SK-N-SH (cell line): ENCODE measurements at regions not wholly inside any gene's neighbourhood (a gene's known extent, or its start where the extent isn't known, plus 50 kb on each side); places are given as distances from the start of the nearest gene placed in this dataset.

Source experiments
- CTCF ChIA-PET: fragments of 300-600, 350-600 bp; formaldehyde crosslinking; extraction: SDS; loops from one replicate; lab custom pipeline; 2021; lab: Yijun Ruan, JAX
- POLR2A ChIA-PET: fragments of 350-600 bp; sonication (Branson Sonifier 250); formaldehyde crosslinking; extraction: SDS; loops from one replicate; lab custom pipeline; 2020; ENCODE audit warnings: antibody characterized with exemption, inconsistent platforms; lab: Yijun Ruan, JAX
- DNase-seq: peaks from one replicate; pipeline ENCODE4 v3.0.0; 2012
- H2AFZ ChIP-seq: fragments of 200-600 bp; sonication (generic); 2 replicates; pipeline ENCODE4 v1.8.1; 2016; ENCODE audit warnings: antibody characterized with exemption, mild to moderate bottlenecking, low read depth
- H3F3A ChIP-seq: fragments of 200-600 bp; sonication (generic); replicated peaks from 2 replicates; pipeline ENCODE3; 2016; ENCODE audit warnings: antibody characterized with exemption, mild to moderate bottlenecking; ENCODE audit not compliant: insufficient read depth
- H3K27ac ChIP-seq, 2 experiments: fragments of 200-500 bp in 1 of 2; fragments of 200-600 bp in 1 of 2; sonication (Bioruptor generic) in 1 of 2; sonication (generic), shearing (Covaris generic) in 1 of 2; 2 replicates each; pipeline versions ENCODE4 v1.5.1 to v1.6.1; 2014 to 2016; ENCODE audit warnings: low read depth in 2 of 2, inconsistent platforms in 1 of 2, low read length in 1 of 2, mild to moderate bottlenecking in 1 of 2, mixed read lengths in 1 of 2
- H3K27me3 ChIP-seq: fragments of 200-600 bp; sonication (generic), shearing (Covaris generic); 2 replicates; pipeline ENCODE4 v1.6.1; 2016; ENCODE audit warnings: mixed run types; ENCODE audit not compliant: insufficient read depth
- H3K36me3 ChIP-seq, 2 experiments: fragments of 200-500 bp in 1 of 2; fragments of 200-600 bp in 1 of 2; sonication (Bioruptor generic) in 1 of 2; sonication (generic) in 1 of 2; replicated peaks in 1 of 2; 2 replicates each; pipeline versions ENCODE3 to v1.5.1; 2014 to 2016; ENCODE audit warnings: low read length in 1 of 2, mild to moderate bottlenecking in 1 of 2; ENCODE audit not compliant: insufficient read depth in 2 of 2, control insufficient read depth in 1 of 2
- H3K4me1 ChIP-seq, 2 experiments: fragments of 200-500 bp in 1 of 2; fragments of 200-600 bp in 1 of 2; sonication (Bioruptor generic) in 1 of 2; sonication (generic), shearing (Covaris generic) in 1 of 2; 2 replicates each; pipeline versions ENCODE4 v1.5.1 to v1.6.1; 2014 to 2016; ENCODE audit warnings: low read depth in 1 of 2, low read length in 1 of 2, mixed run types in 1 of 2; ENCODE audit not compliant: insufficient read depth in 2 of 2, control insufficient read depth in 1 of 2
- H3K4me2 ChIP-seq: fragments of 200-600 bp; sonication (generic), shearing (Covaris generic); 2 replicates; pipeline ENCODE4 v1.6.1; 2017; ENCODE audit warnings: mixed run types
- H3K4me3 ChIP-seq, 2 experiments: fragments of 200-500 bp in 1 of 2; fragments of 200-600 bp in 1 of 2; sonication (Bioruptor generic) in 1 of 2; sonication (generic), shearing (Covaris generic) in 1 of 2; 2 replicates each; pipeline versions ENCODE4 v1.5.1 to v1.8.1; 2014 to 2016; ENCODE audit warnings: low read depth in 2 of 2, inconsistent platforms in 1 of 2, low read length in 1 of 2, mild to moderate bottlenecking in 1 of 2, mixed read lengths in 1 of 2, moderate library complexity in 1 of 2
- H3K79me2 ChIP-seq: fragments of 200-600 bp; sonication (generic); 2 replicates; pipeline ENCODE4 v1.8.1; 2017; ENCODE audit warnings: mild to moderate bottlenecking; ENCODE audit not compliant: insufficient read depth
- H3K9ac ChIP-seq: fragments of 200-600 bp; sonication (generic); 2 replicates; pipeline ENCODE4 v1.6.1; 2017; ENCODE audit warnings: mixed run types
- H3K9me2 ChIP-seq: fragments of 200-600 bp; sonication (generic); 2 replicates; pipeline ENCODE4 v1.6.1; 2017; ENCODE audit warnings: mixed run types
- H3K9me3 ChIP-seq: fragments of 200-600 bp; sonication (generic); 2 replicates; pipeline ENCODE4 v1.6.1; 2017; ENCODE audit warnings: mixed run types, mild to moderate bottlenecking, moderate library complexity
- H4K20me1 ChIP-seq: fragments of 200-600 bp; sonication (generic); 2 replicates; pipeline ENCODE4 v1.6.1; 2017; ENCODE audit warnings: mild to moderate bottlenecking, mixed run types; ENCODE audit not compliant: insufficient read depth
- CHD2 ChIP-seq: fragments of 150-350 bp; IDR thresholded peaks from 2 replicates; pipeline ENCODE4 v1.6.1; 2018; ENCODE audit warnings: low read length; ENCODE audit not compliant: partially characterized antibody
- ELF1 ChIP-seq: IDR thresholded peaks from 2 replicates; pipeline ENCODE4 v1.4.0; 2012
- GABPA ChIP-seq: IDR thresholded peaks from 2 replicates; pipeline ENCODE4 v1.4.0; 2012; ENCODE audit warnings: low read depth, mild to moderate bottlenecking
- JUND ChIP-seq: IDR thresholded peaks from 2 replicates; pipeline ENCODE4 v1.4.0; 2012
- MEF2A ChIP-seq: IDR thresholded peaks from 2 replicates; pipeline ENCODE4 v1.4.0; 2012; ENCODE audit warnings: low read depth, borderline replicate concordance
- POLR2AphosphoS5 ChIP-seq: IDR thresholded peaks from 2 replicates; pipeline ENCODE4 v1.6.1; 2012; ENCODE audit warnings: low read depth, low read length
- RCOR1 ChIP-seq: fragments of 150-350 bp; IDR thresholded peaks from 2 replicates; pipeline ENCODE4 v1.6.1; 2017; ENCODE audit warnings: antibody characterized with exemption, low read length
- REST ChIP-seq: IDR thresholded peaks from 2 replicates; pipeline ENCODE4 v1.6.1; 2012; ENCODE audit warnings: mild to moderate bottlenecking, low read depth, low read length, moderate library complexity
- RFX5 ChIP-seq: IDR thresholded peaks from 2 replicates; pipeline ENCODE4 v1.6.1; 2012; ENCODE audit warnings: mild to moderate bottlenecking, improper control_type of control experiment, low read length
- SIN3A ChIP-seq: IDR thresholded peaks from 2 replicates; pipeline ENCODE4 v1.6.1; 2012; ENCODE audit warnings: low read depth, mild to moderate bottlenecking, low read length, moderate library complexity, borderline replicate concordance
- TEAD4 ChIP-seq: IDR thresholded peaks from 2 replicates; pipeline ENCODE4 v1.4.0; 2012; ENCODE audit warnings: mild to moderate bottlenecking, borderline replicate concordance; ENCODE audit not compliant: insufficient read depth
- USF1 ChIP-seq: IDR thresholded peaks from 2 replicates; pipeline ENCODE4 v1.4.0; 2012; ENCODE audit warnings: low read depth, borderline replicate concordance
- YY1 ChIP-seq: IDR thresholded peaks from 2 replicates; pipeline ENCODE4 v1.4.0; 2012; ENCODE audit warnings: low read depth, mild to moderate bottlenecking
- WGBS: methylation state at CpG from one replicate; pipeline ENCODE4 v1.1.6; 2017; ENCODE audit warnings: low lambda C conversion rate; 5-methylcytosine and 5-hydroxymethylcytosine counted together
- TF ChIP-seq, protein P1 (sequence below): fragments of 150-350 bp; IDR thresholded peaks from 2 replicates; pipeline ENCODE4 v1.6.1; 2016; ENCODE audit warnings: mild to moderate bottlenecking, low read depth, low read length
- TF ChIP-seq, protein P2 (sequence below): IDR thresholded peaks from 2 replicates; pipeline ENCODE4 v1.4.0; 2012; ENCODE audit warnings: low read depth

DNA sequence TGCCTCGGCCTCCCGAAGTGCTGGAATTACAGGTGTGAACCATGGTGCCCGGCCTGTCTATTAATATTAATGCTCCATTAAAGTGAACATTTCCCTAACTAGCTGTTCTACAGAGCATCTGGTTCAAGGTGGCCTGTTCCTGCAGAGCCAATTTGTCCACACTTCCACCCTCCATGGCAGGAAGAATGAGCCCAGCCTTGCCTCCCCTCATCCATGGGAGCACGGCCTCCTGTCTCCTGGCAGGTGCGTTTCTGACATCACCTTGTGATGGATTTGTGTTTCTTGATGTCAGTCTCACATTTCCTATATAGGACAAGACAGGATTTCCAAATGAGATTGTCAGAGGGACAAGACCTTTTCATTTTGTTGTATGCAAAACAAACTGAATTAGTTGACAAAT, 105.7 kb upstream of the FRMD1 start:
- 39% methylated on average over 5 of the region's 5 CpGs for WGBS
- POLR2A ChIA-PET: no interaction called here
- H3K27me3 ChIP-seq: no peaks in the 10 kb centered on the region
- H2AFZ ChIP-seq: no peak overlapping the region
- H3K9me3 ChIP-seq: no peaks in the 10 kb centered on the region
- no peaks in the 10 kb centered on the region for H3F3A ChIP-seq
- H3K36me3 ChIP-seq: no peaks in the 10 kb centered on the region
- H3K27ac ChIP-seq: no peak overlapping the region
- TF ChIP-seq USF1 (no peak), RCOR1 (no peak), ELF1 (no peak), MEF2A (no peak), CHD2 (no peak), TEAD4 (no peak), REST (no peak), JUND (no peak), POLR2AphosphoS5 (no peak), YY1 (no peak), SIN3A (no peak), GABPA (no peak), RFX5 (no peak)
- TF ChIP-seq, protein P1, sequence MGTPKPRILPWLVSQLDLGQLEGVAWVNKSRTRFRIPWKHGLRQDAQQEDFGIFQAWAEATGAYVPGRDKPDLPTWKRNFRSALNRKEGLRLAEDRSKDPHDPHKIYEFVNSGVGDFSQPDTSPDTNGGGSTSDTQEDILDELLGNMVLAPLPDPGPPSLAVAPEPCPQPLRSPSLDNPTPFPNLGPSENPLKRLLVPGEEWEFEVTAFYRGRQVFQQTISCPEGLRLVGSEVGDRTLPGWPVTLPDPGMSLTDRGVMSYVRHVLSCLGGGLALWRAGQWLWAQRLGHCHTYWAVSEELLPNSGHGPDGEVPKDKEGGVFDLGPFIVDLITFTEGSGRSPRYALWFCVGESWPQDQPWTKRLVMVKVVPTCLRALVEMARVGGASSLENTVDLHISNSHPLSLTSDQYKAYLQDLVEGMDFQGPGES: no peak
- TF ChIP-seq, protein P2, sequence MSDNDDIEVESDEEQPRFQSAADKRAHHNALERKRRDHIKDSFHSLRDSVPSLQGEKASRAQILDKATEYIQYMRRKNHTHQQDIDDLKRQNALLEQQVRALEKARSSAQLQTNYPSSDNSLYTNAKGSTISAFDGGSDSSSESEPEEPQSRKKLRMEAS: no peak
- TF ChIP-seq, all 33 proteins: peak for 0
- no peak overlapping the region for H3K9ac ChIP-seq
- peaks cover 2 to 7% of the 10 kb centered on the region in 2 experiments; a peak in 2 of 4 replicates for H3K4me1 ChIP-seq
- H3K4me3 ChIP-seq: no peak overlapping the region
- H3K4me2 ChIP-seq: no peak overlapping the region
- no peaks in the 10 kb centered on the region for H4K20me1 ChIP-seq
- CTCF ChIA-PET: no interaction called here
- H3K79me2 ChIP-seq: no peaks in the 10 kb centered on the region
- no peak for DNase-seq
- H3K9me2 ChIP-seq: no peaks in the 10 kb centered on the region
